Skeletal muscle cell (primary cell): ENCODE measurements at regions not wholly inside any gene's neighbourhood (a gene's known extent, or its start where the extent isn't known, plus 50 kb on each side); places are given as distances from the start of the nearest gene placed in this dataset.

Source experiments
- DNase-seq: peaks from one replicate; pipeline ENCODE4 v3.0.0-alpha.2; 2010; ENCODE audit warnings: low read depth
- H3K4me3 ChIP-seq: 2 replicates; pipeline ENCODE4 v1.5.1; 2011; ENCODE audit warnings: low read depth, mild to moderate bottlenecking, control low read depth, low read length, moderate library complexity

DNA sequence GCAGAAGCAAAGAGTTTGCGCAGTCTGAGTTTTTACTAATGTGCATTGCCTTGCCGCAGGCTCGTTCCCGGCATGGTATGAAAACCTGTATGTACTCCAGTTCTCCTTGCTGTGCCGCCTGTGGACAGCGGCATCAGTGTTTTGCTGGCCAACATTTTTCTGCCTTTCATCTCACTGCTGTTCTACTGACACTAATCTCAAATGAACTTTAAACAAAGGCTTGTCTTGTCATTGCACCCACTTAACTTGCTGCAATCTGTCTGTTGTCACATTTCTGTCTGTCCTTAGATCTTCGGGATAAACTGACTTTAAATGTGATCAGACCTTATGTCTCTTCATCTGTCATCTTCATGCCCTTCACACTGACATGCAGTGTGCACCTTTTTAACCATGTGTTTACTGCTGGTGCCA, 71.7 kb upstream of the ZNRF2 start:
- DNase-seq, result no peak

DNA sequence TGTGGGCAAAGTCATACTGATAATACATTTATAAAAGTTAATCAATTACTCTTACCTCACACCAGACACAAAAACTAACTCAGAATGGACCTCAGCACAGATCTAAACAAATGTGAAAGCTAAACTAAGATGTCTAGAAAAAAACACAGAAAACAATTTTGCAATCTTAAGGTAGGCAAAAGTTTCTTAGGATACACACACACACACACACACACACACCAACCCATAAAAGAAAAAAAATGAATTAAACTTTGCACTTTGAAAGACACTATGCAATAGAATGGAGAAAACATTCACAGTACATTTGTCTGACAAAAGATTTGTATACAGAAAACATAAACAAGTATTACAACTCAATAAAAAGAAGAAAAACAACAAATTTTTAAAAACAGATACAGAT, 70.8 kb upstream of the ZNRF2 start:
- no peak overlapping the region for H3K4me3 ChIP-seq
- no peak for DNase-seq

More for the DNA sequence above, 71.7 kb upstream of the ZNRF2 start:
- H3K4me3 ChIP-seq, result no peak overlapping the region

GRCh38 chr7:30214651-30215137, 69.7 kb upstream of the ZNRF2 start:
- no peak for DNase-seq
- H3K4me3 ChIP-seq, result no peak overlapping the region

DNA sequence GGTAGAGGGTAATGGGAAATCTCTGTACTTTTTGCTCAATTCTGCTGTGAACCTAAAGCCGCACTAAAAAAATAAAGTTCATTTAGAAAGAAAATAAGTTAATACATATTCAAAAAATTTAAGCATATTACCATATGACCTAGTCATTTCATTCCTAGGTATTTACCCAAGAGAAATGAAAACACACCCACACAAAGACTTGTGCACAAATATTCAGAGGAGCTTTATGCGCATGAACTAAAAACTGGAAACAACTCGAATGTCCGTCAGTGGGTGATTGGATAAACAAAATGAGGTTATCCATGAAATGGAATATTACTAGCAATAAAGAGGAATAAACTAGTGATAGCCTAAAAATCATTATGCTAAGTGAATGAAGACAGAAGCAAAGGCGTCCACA, 62.6 kb upstream of the ZNRF2 start:
- H3K4me3 ChIP-seq, result no peak overlapping the region
- DNase-seq, result no peak

- H3K4me3 ChIP-seq, result no peak overlapping the region
- DNase-seq, result no peak
These were observed 61.7 kb upstream of the ZNRF2 start for GRCh38 chr7:30222515-30223215.

DNA sequence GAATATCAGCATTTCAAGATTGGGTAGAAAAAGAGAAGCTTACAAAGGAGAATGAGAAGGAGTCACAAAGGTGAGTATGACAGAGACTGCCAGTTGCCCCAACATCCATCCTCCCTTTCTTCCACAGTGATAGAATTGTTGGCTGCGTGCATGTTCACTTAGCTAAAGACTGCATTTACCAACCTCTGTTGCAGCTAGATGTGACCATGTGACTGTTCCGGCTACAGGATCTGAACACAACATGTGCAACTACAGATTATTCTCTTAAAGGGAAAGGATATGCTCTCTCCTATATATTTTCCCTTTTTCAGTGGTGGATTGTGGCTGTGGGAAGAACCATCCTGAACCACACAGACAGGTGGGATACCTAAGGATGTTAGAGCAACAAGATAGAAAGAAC, 60.5 kb upstream of the ZNRF2 start:
- no peak for DNase-seq
- no peak overlapping the region for H3K4me3 ChIP-seq

- H3K4me3 ChIP-seq, result no peak overlapping the region
- DNase-seq, result peak; percentile 78
These were observed 59.8 kb upstream of the ZNRF2 start for GRCh38 chr7:30224511-30225062.

DNA sequence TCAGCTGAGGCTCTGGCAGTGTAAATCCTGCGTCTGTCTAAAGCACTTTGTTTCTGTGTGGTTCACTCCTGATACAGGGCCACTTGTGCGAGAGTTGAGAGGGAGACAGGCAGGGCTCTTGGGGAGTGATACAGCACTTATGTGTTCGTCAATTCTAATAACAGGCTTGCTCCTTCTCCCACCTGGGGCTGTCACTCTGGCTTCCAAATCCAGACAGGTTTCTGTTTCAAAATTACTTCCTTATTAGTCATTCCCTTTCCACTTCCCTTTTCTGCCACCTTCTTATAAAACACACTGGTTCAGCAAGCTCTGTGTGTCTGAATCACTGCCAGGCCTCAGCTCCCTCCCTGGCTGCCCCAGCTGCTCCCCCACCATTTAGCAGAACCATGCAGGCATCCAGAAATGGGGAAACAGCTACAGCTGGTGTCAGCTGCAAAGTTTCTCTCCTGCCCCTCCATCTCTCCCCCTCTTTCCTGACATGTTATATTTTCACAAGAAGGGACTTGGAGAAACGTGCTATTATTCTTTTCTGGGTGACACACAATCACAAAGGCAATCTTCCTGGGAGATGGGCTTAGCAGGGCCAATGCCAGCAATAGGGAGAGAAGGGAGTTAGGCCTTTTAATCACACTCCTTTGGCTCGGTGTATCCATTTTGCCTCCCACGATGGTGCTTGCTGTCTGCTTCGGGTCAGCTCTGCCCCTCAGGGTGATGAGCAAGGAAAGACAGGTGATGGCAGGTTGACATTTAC, 58.4 kb upstream of the ZNRF2 start:
- peak; percentile 77 for DNase-seq
- H3K4me3 ChIP-seq, result no peak overlapping the region

DNA sequence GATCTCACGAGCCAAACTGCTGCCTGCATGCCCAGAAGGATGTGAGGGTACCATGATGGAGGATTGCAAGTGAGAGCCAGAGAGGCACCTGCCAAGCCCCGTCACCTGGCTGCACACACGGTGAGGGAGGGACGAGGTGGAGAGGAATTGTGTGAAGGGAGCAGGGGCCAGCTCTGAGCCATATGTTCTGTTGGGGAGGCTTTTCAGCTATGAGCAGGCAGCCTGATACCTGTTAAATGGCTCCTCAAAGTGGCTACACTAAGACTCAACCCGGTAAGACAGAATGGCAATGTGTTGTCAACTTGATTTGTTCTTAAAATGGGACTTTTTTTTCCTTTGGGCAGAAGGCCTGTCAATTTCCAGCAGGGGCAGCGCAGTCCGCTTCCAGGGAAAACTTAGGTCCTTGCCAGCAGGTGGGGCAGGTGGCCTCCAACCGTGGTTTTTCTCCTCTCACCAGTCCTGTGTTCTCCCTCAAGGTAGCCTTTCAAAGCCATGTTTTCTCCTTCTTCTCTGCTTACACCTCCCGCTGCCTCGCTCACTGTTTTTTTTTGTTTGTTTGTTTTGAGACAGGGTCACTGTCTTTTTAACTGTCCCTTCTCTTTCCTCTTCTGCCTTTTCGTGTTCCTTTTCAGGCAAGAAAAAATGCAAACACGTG, 57.7 kb upstream of the ZNRF2 start:
- no peak overlapping the region for H3K4me3 ChIP-seq
- no peak for DNase-seq

DNA sequence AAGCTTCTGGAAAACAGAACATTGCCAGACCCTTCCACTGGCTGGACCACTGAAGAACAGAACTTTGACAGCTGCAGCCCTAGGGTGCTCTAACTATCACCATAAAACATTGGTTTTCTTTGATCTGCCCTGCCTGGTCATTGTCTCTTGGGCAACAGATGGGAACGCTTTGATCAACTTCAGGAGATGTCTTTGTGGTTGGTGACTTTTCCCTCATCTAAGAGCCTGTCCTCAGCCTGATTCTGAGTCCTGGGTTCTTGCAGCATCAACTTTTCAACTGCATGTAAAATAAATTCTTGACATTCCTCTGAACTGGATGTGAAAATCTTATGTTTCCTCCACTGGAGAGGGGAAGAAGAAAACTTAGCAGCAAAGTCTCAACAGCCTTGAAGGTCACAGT, 53.1 kb upstream of the ZNRF2 start:
- H3K4me3 ChIP-seq, result no peak overlapping the region
- no peak for DNase-seq

GRCh38 chr7:30232391-30232790, 52.0 kb upstream of the ZNRF2 start:
- DNase-seq, result no peak
- H3K4me3 ChIP-seq, result no peak overlapping the region
